IMR-90 (cell line): ENCODE measurements at regions not wholly inside any gene's neighbourhood (a gene's known extent, or its start where the extent isn't known, plus 50 kb on each side); places are given as distances from the start of the nearest gene placed in this dataset.

ENCODE experiments used
- CEBPB ChIP-seq: IDR thresholded peaks from 2 replicates; pipeline ENCODE4 v1.6.1; 2012; ENCODE audit warnings: low read depth, low read length, improper control_type of control experiment
- MAFK ChIP-seq: IDR thresholded peaks from 2 replicates; pipeline ENCODE4 v1.6.1; 2012; ENCODE audit warnings: low read depth, low read length, improper control_type of control experiment
- POLR2A ChIP-seq: IDR thresholded peaks from 2 replicates; pipeline ENCODE4 v1.6.1; 2012; ENCODE audit warnings: mild to moderate bottlenecking, low read depth, low read length

- no peak for TF ChIP-seq CEBPB
- no peak for TF ChIP-seq MAFK
- TF ChIP-seq POLR2A, result no peak
Observed at GRCh38 chr2:128379021-128380015, 60.6 kb upstream of the HS6ST1 start.
